HuH-7.5 (cell line): ENCODE measurements at regions not wholly inside any gene's neighbourhood (a gene's known extent, or its start where the extent isn't known, plus 50 kb on each side); places are given as distances from the start of the nearest gene placed in this dataset.
"Not testable (repeated sequence)": the region's sequence is repeated elsewhere in the genome, so short reads cannot be mapped to it uniquely, and the experiment has no call there.

Experiments
- DNase-seq: peaks from one replicate; pipeline ENCODE4 v3.0.0; 2011; ENCODE audit warnings: low spot score

- no peak for DNase-seq
Observed at GRCh38 chr20:53692465-53693067, 98.9 kb upstream of the ZNF217 start.

- no peak for DNase-seq
Observed at GRCh38 chr20:53691811-53692192, 98.2 kb upstream of the ZNF217 start.

DNA sequence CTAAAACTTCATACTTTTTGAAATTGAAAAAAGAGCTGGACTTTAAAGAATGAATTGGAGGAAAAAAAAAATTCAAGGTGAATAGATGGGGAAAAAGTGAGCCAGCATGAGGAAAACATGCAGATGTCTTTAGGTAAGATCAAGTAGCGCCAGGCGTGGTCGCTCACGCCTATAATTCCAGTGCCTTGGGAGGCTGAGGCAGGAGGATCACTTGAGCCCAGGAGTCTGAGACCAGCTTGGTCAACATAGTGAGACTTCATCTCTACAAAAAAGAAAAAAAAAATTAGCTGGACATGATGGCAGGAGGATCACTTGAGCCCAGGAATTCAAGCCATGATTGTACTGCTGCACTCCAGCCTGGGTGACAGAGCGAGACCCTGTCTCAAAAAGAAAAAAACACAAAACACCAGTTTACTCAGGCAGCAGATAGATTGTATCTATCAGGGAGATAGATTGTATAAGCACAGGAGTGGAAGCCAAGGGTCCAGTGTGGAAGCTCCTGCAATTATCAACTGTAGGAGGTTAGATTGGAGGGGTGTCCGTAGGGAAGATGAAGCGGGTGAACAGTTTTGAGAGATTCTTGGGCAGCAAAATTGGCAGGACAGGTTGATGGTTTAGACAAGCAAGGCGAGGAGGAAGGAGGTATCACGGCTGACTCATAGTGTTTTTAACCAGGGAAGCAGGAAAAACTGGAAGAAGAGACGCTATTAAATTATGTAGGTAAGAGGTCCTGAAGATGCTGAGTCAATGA, 97.6 kb upstream of the ZNF217 start:
- peak; percentile 92 for DNase-seq

- DNase-seq = no peak
Observed at GRCh38 chr20:53688085-53688484, 94.4 kb upstream of the ZNF217 start.

DNA sequence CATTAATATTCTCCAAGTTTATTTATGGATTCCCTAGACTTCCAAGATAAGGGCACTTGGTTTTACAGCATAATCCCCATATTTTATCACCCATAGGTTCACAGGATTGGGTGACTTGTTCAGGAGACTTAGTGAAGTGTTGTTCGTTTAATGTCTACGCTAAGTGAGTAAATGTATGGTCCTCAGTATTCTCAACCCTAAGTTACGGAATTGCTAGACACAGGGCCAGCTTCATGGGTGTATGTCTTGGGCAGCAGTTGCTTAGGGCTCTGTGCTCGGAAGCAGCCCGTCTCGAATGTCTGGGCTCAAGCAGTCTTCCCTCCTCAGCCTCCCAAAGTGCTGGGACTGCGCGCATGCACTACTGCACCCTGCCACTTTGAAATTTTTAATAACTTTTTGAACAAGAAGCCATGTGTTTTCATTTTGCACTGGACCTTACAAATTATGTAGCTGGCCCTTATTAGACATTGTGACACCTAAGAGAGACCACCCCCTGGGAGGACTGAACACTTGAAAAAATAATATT, 91.5 kb upstream of the ZNF217 start:
- no peak for DNase-seq

DNA sequence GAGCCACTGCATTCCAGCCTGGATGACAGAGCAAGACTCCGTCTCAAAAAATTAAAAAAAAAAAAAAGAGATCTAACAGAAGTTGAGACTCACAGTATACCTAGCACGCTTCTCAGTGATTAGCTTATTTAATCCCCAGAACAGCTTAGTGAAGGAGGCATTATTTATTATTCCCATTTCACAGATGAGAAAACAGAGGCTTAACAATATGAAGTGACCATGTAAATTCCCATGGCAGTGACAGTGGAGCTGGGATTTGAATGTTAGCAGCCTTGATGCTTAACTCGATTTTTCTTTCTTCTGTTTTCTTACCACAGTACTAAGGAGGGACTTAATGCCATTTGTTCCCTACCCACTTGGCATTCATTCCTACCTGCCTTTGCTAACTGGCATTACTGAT, 89.9 kb upstream of the ZNF217 start:
- no peak for DNase-seq

GRCh38 chr20:53681352-53682212, 87.9 kb upstream of the ZNF217 start:
- DNase-seq = no peak

DNA sequence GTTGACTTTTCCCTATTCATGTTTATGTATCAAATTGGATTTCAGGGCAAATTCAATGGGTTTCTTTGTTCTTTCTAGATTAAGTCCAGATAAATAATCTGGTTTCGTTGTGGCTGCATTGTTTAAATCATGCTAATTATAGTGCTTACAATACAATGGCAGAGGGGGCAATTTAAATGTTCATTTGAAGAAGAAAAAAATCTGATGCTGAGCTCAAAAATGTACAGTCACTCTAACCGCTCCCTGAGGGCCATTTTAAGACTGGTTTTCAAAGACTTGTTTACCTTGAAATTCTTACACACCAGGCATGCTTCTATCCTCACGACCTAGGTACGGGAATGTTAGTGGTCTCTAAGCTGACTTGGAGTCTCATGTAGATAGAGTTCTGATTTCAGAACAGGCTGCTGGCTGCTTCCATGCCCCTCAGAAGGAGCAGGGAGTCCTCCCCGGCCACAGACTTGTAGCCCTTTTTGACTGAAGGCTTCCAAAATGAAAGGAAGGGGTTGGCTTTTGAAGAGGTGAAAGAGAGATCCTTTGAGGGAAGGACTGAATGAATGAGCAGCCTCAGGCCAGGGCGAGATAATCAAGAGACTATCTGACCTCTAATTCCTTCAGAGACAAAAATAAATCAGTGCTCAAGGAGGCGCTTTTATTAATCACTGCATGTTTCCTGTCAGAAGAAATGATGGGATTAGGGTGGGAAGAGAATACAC, 86.1 kb upstream of the ZNF217 start:
- DNase-seq = no peak

DNA sequence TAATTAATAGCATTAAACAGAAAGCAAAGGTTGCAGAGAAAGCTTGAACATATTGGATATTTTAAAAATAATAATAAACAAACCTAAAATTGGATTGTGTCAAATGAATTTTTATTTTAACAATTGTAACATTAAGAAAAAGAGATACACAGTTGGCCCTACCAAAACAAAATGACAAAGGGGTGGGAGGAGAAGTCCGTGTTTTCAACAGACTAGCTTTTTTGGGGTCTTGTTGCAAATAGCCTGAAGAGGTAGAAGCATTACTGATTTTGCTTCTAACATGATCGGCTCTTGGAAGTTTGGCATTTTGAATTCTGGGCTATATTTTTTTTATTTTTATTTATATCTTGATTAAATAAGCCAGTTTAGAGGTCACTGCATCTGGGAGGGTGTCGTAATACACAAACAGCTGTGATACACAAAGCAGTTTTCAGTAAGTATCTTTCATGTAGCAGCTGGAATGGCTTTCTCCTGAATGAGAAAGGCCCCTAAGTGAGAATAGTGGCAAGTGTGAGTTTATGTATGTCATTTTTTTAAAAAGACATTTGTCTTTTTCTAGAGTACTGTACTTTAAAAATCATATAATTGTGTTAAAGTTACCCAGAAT, 85.5 kb upstream of the ZNF217 start:
- no peak for DNase-seq

- DNase-seq = no peak
Observed at GRCh38 chr20:53678315-53678989, 84.8 kb upstream of the ZNF217 start.

DNA sequence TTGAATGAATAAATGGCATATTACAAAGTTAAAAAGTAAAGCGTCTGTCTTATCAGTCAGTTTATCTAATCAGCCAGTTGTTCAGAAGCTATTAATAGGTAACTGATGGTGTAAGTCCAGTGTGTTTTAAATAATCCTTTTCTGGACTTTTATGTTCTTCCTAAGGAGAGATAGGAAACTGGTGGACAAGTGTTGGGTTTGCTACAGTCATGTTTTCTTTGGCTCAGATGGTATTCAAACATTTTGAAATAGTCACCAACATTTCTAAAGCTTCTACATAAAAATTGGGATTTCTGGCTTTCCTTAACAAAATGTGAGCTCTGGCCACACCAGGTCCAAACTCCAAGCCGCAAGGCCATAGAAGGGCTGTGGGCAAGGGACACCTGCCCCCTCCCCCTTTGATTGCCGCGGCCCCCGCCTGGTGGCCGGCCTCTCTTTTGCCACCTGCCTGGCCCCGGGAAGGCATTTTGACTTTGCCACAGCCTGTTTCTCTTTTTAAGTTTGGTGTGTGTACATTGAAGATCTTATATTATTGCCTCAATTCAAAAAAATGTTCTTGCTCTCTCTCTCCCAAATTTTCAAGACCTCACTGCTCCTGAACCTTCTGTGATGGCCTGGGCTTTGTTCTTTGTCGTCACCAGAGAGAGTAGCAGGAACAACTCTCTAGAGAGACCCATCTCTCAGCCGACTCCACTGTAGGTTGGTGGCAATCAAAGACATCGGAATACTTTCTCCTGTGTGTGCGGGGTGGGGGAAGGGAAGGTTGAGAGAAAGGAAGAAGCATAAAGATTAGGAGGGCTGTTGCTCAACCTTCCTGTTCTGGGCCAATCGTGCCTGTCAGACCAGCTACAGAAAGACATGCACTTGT, 84.0 kb upstream of the ZNF217 start:
- DNase-seq = no peak

- no peak for DNase-seq
Observed at GRCh38 chr20:53676987-53677386, 83.3 kb upstream of the ZNF217 start.

DNA sequence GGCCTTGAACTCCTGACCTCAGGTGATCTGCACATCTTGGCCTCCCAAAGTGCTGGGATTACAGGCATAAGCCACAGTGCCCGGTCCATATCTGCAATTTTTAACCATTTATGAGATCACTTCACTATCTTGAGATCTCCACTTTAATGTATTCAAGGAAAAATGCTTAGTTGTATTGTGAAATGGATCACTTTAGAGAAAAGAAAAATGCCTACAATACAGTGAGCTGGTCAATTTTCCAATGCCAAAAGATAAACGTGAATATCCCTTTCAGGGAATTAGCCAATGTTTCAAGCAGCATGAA, 82.8 kb upstream of the ZNF217 start:
- DNase-seq = no peak

GRCh38 chr20:53672484-53673129, 79.0 kb upstream of the ZNF217 start:
- DNase-seq = no peak

DNA sequence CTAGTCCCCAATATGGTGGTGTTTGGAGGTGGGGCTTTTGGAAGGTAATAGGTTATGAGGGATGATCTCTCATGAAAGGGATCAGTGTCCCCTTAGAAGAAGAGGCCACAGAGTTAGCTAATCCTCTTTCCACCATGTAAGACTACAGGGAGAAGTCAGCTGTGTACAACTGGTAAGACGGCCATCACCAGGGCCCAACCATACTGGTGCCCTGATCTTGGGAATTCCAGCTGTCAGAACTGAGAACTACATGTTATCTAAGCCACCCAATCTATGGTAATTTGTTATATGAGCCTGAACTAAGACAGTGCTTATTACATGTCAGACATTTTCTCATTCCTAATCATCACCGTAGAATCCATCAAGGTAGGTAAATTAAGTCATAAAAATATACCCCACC, 77.7 kb upstream of the ZNF217 start:
- no peak for DNase-seq

DNA sequence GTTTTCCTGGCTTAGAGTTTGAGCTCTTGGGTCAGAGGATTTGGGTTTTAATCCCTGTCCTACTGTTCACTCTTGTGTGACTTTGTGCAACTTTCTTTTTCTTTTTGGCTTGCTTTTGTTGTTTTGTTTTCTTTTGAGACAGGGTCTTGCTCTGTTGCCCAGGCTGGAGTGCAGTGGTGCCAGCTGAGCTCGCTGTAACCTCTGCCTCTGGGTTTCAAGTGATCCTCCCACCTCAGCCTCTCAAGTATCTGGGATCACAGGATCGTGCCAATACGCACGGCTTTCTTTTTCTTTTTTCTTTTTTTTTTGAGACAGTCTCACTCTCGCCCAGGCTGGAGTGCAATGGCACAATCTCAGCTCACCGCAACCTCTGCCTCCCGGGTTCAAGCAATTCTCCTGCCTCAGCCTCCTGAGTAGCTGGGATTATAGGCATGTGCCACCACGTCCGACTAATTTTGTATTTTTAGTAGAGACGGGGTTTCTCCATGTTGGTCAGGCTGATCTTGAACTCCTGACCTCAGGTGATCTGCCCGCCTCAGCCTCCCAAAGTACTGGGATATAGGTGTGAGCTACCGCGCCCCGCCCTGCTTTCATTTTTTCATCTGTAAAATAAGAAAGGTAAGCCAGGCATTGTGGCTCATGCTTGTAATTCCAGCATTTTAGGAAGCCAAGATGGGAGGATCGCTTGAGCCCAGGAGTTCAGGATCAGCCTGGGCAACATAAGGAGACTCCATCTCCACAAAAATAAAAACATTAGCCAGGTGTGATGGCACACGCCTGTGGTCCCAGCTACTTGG, 76.1 kb upstream of the ZNF217 start:
- not testable (repeated sequence) for DNase-seq

- no peak for DNase-seq
Observed at GRCh38 chr20:53668992-53669391, 75.4 kb upstream of the ZNF217 start.

- DNase-seq = no peak
Observed at GRCh38 chr20:53666144-53666543, 72.5 kb upstream of the ZNF217 start.

- no peak for DNase-seq
Observed at GRCh38 chr20:53664121-53664520, 70.5 kb upstream of the ZNF217 start.
